ENCODE measurements at regions not wholly inside any gene's neighbourhood (a gene's known extent, or its start where the extent isn't known, plus 50 kb on each side); places are given as distances from the start of the nearest gene placed in this dataset.

DNA sequence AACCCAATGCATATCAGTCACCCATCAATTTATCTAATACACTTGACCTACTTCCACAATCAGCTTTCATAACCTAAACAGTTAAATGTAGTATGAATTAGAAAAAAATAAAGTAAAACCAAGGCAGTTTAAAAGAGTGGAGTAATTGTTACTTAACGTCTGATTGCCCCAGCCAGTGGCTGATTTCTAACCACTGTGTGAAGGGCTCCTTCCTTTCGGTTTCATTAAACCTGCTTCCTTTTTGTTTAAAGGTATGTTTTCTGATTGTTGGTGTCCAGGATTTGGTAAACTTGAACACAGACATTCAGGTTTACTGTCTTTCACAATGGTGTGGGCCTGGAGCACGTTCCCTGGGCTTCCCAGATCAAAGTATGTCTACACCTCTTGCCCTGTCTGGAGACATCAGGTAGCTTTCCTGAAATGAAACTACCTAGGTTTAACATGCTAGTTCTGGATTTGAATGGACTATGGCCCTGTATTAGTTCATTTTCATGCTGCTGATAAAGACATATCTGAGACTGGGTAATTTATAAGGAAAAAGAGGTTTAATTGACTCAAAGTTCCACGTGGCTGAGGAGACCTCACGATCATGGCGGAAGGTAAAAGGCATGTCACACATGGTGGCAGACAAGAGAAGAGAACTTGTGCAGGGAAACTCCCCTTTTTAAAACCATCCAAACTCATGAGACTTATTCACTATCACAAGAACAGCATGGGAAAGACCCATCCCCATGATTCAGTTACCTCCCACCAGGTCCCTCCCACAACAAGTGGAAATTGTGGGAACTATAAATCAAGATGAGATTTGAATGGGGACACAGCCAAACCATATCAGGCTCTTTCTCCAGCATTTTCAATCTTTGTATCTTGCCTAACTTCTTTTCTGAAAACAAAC is 605.2 kb upstream of the ID2 start:
- no peak for TF ChIP-seq EZH2 (IDR thresholded peaks at IDR 0.05)
- TF ChIP-seq CTCF (IDR thresholded peaks at IDR 0.05): no peak
- TF ChIP-seq EZH2phosphoT487 (IDR thresholded peaks at IDR 0.05): no peak
